ENCODE measurements at regions not wholly inside any gene's neighbourhood (a gene's known extent, or its start where the extent isn't known, plus 50 kb on each side); places are given as distances from the start of the nearest gene placed in this dataset.

DNA sequence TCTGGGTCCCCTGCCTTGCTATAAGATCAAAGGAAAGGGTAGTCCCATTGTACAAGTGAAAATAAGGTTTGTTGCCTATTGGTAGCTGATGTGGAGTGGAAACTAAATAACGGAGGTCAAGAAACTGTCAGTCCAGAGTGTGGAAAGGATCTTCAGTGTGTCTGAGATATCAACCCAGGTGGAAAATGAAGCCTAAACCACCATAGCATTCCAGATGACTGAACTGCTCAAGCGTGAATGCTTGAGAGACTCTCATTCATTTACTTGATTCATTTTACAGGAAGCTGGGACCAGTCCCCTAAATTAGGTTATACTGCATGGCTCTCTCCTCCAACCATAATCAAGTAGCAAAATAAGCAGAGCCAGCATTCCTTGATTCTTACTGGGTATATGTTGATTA is 116.0 kb upstream of the SLC28A3 start:
- no peak for DNase-seq

DNA sequence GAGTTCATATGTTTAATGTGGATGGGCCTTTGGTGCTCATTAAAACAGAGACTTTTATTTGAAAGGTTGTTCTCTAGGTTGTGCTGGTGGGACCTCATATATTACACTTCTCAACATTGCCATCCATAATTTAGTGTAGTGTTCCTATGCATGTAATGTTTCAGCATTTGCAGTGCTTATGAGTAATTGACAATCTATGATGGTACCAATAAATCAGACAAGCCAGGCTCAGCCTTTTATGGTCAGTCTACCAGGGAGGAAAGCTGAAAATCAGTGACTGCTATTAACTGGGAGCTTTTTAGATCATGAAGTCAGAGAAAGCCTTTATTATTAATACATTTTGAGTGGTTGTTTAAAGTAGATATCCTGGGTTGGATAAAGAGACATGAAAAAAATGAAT is 120.1 kb upstream of the SLC28A3 start:
- DNase-seq, result no peak

DNA sequence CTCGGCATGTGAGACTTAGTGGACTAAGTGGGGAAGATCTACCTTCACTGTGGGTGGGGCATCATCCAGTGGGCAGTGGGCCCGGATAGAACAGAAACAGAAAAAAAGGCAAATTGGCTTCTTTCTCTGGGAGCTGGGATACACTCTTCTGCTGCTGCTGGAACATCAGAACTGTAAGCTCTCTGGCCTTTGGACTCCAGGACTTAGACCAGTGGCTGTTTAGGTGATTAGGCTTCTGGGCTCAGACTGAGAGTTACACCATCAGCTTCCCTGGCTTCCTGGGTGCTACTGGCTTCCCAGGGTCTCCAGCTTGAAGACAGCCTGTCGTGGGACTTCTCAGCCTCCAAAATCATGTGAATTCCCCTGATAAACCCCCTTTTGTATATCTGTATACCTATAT is 122.7 kb upstream of the SLC28A3 start:
- DNase-seq, result no peak

DNA sequence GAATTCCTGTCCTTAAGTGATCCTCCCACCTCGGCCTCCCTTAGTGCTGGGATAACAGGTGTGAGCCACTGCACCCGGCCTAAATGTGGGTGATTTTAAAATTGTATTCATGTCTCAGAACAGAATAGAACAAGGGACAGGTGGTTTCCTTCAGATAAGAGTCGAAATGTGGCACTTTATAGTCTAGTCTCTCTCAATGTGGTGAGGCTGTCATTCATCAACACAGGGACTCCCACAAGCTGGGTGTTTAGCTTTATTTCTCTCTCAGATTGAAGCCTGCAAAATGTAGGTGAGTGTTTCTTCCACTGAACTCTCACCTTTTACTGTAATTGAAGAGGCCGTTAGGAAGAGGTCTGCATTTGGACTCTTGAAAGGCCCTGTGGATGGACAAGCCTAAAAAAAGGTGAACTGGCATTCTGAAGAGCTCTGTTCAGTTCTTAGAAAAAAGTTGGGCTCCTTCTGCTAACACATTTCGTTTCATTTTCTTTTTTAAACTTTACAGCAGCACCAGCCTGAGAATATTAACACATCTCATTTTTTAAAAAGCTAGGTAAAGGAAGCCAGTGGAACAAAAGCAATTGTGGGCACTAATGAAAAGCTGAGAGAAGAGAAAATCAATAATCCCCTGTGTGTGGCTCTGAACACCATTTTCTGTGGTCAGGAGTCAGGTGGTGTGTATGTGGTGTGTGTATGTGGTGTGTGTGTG is 126.2 kb upstream of the SLC28A3 start:
- DNase-seq, result no peak

DNA sequence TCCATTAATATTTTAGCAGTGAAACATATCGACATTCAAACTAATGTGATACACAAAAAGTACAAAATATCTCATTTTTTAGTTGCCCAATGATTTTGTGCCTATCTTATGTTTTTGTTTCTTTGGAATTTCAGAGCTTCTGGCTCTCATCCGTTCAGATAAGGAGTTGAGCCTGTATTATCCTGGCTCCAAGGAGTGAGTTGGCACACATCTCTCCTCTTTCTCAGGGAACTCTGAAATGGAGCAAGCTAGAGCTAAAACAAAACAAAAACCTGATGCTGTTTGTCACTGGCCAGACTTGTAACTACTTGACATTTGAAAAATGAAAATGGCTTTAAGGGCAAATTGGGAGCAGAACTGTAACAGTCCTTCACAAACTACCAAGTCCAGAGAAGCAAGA is 131.3 kb upstream of the SLC28A3 start:
- no peak for DNase-seq

DNA sequence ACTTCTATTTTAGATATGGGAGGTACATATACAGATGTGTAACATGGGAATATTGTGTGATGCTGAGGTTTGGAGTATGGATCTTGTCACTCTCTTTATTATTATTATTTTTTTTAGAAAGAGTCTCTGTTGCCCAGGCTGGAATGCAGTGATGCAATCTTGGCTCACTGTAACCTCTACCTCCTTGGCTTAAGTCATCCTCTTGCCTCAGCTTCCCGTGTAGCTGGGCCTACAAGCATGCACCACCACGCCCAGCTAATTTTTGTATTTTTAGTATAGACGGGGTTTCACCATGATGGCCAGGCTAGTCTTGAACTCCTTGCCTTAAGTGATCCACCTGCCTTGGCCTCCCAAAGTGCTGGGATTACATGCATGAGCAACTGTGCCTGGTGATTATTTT is 138.4 kb upstream of the SLC28A3 start:
- no peak for DNase-seq

DNA sequence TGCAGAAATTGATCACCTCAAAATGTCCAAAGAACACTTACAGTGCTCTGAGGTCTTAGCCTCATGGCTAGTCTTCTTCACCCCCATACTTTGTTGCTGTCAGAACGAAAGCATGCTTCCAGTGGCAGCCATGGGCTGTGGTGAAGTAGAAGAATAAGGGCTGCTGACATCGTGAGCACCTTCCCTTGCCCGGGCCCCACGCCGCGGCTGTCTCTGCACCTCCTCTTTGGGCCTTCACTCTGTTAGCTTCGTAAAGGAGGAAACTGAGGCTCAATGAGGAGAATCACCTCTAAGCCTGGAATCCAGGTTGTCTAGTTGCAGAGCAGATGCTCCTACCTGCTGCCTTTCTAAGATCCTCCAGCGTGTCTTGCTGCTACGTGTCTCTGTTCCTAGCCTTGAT is 139.5 kb upstream of the SLC28A3 start:
- no peak for DNase-seq

DNA sequence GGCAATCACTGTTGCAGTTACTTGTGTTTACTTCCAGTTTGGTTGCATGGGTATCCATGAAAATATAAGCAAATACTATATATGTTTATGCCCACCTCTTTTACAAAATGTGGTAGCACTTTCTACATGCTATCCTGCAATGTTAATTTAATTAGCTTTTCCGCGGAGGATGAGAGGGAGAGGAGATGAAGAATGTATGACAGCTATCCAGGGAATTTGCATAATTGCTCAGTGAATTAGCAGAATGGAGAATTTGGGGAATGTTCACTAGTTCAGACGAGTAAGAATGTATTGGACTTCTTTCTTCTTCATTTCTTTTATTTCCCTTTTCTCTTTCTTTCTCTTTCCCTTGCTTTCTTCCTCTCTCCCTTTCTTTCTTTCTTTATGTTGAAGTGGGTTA is 140.7 kb upstream of the SLC28A3 start:
- DNase-seq, result no peak

DNA sequence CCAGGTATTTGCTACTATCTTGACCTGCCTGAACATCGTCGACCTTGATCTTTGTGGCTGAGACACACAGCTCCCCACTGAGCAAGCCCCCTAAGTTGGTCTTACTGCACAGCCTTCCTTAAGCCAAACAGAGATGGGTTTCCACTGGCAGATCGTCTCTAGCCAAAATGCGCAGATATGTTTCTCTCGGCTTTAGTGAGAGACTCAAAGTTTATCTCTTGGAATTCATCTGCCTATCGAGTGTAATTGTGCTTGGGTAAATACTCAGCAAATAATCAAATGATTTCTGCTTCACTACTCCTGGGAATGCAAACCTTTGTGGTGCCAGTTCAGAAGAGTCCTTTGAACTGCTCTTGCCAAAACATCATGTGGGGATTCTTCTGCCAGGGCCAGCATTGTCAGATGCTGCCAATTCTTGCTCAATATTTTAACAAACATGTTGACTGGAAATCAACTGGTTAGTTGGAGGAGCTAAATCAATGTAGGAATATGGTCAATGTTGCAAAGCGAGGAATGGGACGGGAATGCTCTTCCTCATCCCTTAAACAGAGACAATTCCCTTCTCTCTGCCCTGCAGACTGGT is 141.2 kb upstream of the SLC28A3 start:
- no peak for DNase-seq

DNA sequence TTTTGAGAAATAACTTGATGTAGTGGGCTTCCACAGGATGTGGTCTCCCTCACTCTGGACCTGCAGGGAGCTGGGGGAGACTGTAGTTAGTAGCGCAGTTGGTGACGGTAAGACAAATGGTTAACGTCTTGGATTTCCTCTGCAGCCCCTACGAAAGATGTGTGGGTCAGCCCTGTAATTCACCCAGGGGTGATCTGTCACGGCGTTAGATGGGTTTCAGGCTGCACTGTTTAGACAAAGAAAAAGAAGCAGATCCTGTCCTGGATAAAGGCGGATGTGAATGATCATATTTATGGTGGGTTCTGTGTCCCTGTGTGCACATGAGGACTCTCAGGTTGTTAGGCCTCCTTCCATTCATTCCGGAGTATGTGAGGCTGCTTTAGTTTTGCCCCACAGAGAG is 142.0 kb upstream of the SLC28A3 start:
- no peak for DNase-seq

DNA sequence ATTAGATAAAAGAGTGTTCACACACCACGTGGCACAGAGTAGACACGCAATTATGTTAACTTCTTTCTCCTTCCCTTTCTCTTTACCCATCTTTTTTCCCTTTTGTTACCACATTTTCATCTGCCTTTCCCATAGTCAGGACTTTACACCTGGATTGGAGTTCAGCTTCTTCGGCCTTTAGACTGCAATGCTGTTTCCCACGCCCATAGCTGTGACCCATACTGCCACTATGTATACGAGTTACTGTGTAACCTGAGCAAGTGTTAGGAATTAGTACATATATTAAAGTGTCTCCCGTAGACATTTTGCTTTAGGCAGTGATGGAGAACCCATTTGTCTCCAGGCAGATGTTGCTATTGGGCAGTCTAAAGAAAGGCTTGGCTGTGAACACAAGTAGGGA is 143.6 kb upstream of the SLC28A3 start:
- no peak for DNase-seq

DNA sequence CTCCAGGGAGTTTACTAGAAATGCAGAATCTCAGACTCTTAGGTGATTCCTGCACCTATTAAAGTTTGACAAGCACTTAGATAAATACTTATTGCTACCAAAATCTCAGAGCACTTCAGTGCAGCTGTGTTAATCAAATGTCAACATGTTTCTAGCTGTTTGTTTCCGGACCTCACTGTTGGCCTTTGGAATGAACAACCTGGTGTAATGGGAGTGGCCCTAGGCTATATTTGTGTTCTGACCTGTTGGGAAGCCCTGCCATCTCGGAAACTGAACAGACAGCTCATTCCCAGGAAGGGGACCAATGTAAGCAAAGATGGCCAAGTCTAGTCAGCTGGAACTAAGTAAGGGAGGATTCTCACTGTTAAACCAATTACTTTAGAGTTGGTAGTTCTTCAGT is 145.0 kb upstream of the SLC28A3 start:
- no peak for DNase-seq

DNA sequence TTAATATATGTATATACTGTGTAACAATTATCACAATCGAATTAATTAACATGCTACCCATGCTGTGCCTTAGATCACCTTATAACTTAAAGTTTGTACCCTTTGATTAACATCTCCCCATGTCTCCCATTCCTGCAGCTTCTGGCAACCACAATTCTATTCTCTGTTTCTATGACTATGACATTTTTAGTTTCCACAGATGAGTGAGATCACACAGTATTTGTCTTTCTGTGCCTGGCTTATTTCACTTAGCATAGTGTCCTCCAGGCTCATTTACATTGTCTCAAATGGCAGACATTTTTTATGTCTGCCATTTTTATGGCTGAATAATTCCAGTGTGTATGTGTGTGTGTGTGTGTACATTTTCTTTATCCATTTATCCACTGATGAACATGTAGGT is 146.1 kb upstream of the SLC28A3 start:
- no peak for DNase-seq

DNA sequence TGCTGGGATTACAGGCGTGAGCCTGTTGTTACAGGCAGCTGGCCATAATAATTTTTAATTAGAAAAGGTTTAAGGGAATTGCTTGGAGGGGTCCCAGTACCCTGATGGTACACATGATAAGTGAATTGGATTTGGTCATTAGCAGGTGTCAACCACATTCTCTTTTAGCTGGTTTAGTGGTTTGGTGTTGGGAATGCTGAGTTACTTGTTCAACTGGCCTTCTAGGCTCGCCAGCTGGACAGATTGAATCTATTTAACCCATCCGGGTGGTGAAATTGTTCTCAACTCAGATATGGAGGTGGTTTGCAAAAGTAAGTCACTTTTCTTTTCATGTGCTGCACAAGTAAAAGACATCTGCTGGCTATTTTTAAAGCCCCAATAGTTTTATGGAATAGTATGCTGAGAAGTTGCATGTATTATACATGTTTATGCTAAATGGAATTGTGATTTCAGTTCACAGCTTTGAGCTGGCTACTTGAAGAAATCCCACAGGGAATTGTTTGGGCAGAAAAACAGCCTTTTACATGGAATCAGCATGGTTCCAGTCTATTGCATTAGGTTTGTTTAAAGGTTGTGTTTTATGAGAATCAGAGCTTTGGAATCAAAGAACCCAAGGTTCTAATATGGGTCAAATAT is 149.8 kb upstream of the SLC28A3 start:
- no peak for DNase-seq

DNA sequence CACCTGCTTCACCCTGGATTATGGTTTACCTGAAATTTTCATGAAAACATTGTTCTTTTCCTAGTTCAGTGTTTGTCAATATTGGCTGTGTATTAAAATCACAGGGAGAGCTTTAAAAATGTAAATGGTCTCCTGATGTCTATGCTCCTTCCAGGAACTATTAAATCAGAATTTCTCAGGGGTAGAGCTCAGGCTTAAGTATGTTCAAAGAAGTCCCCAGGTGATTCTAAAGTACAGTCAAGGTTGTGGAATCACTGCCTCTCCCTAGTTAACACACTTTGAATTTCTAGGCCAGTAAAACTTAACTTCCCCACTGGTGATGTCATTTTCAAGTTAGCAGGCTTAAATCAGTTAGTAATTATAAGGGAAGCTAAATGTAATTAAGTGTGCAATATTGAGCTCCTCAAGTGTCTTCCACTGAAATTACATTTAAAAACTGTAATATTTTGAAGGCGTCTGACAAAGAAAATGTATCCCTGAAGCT is 150.3 kb upstream of the SLC28A3 start:
- no peak for DNase-seq

DNA sequence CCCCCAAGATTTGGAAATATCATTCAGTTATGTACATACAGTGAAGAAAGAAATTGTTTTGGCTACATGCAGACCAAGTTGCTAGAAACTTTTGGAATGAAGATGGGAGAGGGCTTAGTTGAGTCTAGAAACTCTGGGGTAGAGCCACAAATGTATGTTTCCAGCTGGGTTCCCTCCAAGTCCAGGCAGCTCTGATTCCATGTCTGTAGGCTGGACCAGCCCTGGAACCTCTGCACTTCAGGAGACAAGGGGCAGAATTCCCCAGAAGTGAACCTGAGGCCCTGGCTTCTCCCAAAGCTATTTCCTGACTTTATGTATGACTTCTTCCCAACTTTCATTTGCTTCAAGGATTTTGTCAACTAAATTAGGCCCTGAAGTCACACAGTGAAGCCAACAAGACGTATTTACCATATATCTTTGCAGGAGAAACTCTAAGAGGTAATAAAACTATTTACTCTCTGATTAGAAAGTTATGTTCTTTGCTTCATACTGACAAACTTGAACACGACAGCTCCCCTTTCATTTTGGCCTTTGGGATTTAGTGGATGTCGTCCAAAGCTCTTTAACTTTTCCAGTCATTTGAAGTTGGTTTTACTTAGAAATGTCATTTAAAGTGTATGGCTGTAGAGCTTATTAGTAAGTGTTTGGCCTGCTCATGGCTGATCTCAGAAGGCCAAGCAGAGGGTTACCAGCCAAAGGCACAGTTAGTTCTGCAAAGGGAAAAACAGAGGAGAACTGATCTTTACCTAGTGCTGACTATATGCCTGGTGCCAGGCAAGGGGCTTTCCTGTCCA is 152.0 kb upstream of the SLC28A3 start:
- DNase-seq, result no peak

DNA sequence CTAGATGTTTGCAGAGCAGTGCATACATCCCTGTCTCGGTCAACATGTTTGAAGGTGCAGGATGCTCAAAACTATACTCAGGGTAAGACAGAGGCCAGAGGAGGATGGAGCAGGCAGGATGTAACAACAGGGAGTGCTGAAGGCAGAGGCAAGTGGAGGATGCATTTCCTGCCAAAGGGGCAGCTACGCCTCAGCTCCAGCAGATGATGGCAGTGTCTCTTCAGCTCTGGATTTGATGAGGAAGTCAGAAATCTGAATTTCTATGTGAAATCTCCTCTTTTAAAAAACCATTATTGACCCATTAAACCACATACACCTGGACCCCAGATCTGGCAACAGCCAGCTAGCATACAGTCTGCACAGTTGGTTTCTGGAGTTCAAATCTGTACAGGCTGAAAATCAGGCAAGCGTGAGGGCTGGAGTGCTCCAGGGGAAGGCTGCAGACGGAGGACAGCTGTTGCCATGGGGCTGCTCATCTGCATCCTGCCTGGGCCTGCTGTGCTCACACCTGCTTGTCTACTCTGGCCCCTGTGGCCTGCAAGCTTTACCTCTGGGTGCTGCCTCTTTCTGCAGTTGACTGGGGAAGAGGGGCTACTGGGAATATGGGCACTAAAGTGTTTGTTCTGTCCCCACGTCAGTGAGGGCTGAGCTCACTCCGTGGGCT is 152.9 kb upstream of the SLC28A3 start:
- DNase-seq, result no peak

DNA sequence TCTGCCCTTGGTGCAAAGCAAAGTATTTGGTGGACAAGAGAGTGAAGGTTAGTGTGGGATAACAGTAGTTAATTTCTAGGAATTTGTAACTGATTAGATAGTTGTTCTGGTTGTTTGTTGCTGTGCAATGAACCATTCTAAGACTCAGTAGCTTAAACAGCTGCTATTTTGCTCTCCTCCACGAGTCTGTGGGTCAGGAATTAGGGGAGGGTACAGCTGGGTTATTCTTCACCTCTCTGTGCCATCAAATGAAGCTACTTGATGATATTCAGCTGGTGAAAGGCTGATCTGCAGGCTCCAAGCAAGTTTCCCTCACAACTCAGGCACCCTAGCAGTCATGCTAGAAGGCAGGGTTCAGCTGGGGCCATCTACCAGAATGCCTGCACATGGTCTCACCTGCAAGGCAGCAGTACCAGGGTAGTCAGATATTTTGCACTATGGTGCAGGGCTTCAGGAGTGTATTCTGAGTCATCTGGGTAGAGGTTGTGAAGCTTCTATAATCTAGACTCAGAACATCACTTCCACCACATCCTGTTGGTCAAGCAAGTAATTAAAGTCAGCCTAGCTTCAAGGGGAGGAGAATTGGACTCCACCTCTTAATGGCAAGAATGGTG is 159.5 kb upstream of the SLC28A3 start:
- DNase-seq, result no peak

DNA sequence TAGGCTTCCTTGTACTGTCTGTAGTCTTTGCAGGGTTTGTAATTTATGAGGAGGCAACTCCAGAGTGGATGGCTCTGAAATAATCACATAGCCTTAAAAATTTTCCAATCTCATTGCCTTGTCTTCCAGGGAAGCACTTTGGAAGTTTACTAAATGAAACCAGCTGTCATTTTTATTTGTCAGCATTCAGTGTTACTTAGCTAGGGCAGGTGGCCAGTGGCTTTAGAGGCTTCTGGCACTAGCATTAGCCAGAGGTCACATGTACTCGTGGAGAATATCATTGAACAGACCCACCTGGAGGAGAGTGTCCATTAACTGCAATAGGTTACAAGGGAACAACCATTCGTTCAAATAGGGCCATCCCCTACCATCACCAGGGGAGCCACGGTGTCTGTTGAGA is 160.3 kb upstream of the SLC28A3 start:
- DNase-seq, result no peak

DNA sequence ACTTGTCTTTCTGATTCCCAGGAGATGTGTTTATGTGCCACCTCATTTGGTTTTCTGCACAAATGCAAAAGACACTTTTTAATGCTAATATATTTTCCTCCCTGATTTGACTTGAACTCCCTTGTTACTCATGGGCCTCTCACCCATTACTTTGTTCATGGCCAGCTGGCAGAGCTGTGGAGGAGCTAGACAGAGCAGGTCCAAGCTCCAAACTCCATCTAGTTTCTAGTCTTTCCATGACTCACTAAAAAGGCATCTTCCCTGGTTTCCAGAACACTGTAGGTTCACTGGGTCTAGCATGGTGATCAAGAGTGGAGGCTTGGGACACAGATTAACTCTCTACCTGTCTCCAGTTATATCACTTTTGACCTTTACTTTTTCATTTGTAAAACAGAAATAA is 161.0 kb upstream of the SLC28A3 start:
- no peak for DNase-seq

DNA sequence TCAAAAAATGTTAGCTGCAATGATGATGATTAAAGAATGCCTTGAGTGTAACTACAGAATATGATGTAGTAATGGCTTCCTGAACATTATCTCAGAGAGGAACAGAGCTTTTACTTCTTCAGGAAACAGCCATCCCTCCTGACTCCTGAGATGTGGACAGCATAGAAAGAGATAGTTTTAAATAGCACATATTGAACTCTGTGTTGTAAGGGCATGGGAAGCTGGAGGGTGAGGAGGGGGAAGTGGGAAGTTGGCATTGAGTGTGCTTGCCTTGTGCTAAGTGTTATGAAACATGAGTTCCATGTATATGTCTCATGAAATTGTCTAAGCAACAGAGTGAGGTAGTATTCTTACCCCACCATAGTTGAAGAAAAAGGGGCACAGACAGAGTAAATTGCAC is 161.5 kb upstream of the SLC28A3 start:
- no peak for DNase-seq

DNA sequence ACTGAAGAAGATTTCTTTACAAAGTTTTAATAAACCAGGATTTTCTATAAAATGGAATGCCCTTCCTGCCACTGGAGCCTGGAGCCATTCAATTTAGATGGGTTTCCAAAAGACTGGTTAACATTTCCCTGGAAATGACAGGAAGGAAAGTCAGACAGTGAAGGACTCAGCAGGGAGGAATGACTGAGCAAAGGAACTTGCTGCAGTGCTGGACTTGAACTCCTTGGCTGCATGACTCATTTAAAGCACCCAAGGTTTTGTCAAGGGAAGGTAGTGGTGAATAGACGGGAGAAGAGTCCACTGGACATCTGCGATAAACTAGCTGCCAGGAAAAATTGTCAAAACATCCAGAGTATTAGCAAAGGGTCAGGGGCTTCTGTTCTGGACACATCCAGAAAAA is 163.8 kb upstream of the SLC28A3 start:
- no peak for DNase-seq

DNA sequence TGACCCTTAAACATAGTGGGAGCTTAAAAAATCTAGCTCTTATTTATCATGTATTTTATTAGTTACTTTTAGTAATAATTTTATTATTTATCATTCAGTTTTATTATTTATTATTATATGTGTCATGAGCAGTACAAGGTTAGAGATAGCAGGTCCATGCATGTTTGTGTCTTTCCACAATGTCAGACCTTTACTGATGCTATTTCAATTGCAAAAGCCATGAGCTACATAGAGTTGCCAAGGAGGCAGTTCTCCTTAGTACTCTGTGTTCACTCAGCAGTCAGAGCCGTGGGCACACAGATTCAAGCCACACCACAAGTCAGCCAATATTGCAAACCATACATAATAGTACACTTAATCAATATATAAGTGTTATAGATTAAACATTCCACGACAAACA is 157.9 kb upstream of the NTRK2 start:
- no peak for DNase-seq

Data from NCI-H1930 (cell line).